ENCODE measurements at regions not wholly inside any gene's neighbourhood (a gene's known extent, or its start where the extent isn't known, plus 50 kb on each side); places are given as distances from the start of the nearest gene placed in this dataset.

DNA sequence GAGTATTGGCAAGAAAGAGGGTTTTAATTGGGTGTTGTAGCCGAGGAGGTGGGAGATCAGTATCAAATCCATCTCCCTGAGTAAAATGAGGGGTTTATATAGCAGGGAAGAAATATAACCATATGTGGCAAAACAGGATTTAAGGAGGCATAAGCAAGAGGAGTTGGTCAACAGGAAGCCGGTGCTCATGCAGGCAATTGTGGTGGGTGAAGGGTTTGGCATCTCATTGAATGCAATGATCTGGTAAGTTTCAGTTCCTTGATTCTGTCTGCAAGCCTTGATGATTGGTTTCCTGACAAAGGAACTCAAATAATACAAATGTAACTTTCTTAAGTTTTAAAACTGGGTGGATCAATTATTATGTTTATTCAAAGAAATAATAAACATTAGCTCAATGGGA, 564.4 kb upstream of the LINC00305 start:
- H2AFZ ChIP-seq (ENCODE audit: low read depth, low read length) = no peak overlapping the region
- no peaks in the 10 kb centered on the region for H3K79me2 ChIP-seq (replicated peaks; ENCODE audit: insufficient read depth, low read length)
- TF ChIP-seq, protein P1, sequence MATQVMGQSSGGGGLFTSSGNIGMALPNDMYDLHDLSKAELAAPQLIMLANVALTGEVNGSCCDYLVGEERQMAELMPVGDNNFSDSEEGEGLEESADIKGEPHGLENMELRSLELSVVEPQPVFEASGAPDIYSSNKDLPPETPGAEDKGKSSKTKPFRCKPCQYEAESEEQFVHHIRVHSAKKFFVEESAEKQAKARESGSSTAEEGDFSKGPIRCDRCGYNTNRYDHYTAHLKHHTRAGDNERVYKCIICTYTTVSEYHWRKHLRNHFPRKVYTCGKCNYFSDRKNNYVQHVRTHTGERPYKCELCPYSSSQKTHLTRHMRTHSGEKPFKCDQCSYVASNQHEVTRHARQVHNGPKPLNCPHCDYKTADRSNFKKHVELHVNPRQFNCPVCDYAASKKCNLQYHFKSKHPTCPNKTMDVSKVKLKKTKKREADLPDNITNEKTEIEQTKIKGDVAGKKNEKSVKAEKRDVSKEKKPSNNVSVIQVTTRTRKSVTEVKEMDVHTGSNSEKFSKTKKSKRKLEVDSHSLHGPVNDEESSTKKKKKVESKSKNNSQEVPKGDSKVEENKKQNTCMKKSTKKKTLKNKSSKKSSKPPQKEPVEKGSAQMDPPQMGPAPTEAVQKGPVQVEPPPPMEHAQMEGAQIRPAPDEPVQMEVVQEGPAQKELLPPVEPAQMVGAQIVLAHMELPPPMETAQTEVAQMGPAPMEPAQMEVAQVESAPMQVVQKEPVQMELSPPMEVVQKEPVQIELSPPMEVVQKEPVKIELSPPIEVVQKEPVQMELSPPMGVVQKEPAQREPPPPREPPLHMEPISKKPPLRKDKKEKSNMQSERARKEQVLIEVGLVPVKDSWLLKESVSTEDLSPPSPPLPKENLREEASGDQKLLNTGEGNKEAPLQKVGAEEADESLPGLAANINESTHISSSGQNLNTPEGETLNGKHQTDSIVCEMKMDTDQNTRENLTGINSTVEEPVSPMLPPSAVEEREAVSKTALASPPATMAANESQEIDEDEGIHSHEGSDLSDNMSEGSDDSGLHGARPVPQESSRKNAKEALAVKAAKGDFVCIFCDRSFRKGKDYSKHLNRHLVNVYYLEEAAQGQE (IDR thresholded peaks at IDR 0.05; ENCODE audit: borderline replicate concordance) = no peak
- TF ChIP-seq EZH2 (IDR thresholded peaks at IDR 0.05; ENCODE audit: borderline replicate concordance, insufficient read depth, low read length, poor library complexity, severe bottlenecking) (no peak), CTCF (IDR thresholded peaks at IDR 0.05; ENCODE audit: poor library complexity, severe bottlenecking) (no peak), POLR2AphosphoS5 (IDR thresholded peaks at IDR 0.05) (no peak), SMC3 (conservative IDR thresholded peaks at IDR 0.05; ENCODE audit: poor library complexity) (no peak), RAD21 (conservative IDR thresholded peaks at IDR 0.05) (no peak), MXI1 (conservative IDR thresholded peaks at IDR 0.05; ENCODE audit: poor library complexity, severe bottlenecking) (no peak), EP300 (conservative IDR thresholded peaks at IDR 0.05; ENCODE audit: poor library complexity, severe bottlenecking) (no peak), TAF1 (IDR thresholded peaks at IDR 0.05; ENCODE audit: low read depth) (no peak)
- H3K27me3 ChIP-seq (ENCODE audit: insufficient read depth, low read depth, low read length) = no peaks in the 10 kb centered on the region
- H3K9me3 ChIP-seq (ENCODE audit: low read length) = no peaks in the 10 kb centered on the region
- no peak overlapping the region for H3K4me2 ChIP-seq (ENCODE audit: low read length)
- H3F3A ChIP-seq (ENCODE audit: insufficient read depth, low read length, poor library complexity, severe bottlenecking) = no peaks in the 10 kb centered on the region
- H3K9ac ChIP-seq (ENCODE audit: low read length) = no peak overlapping the region
- no peak overlapping the region for H3K4me3 ChIP-seq (ENCODE audit: low read length)
- H4K20me1 ChIP-seq (ENCODE audit: insufficient read depth) = no peaks in the 10 kb centered on the region
- H3K9me2 ChIP-seq (ENCODE audit: insufficient read depth, low read length) = no peaks in the 10 kb centered on the region
- no peaks in the 10 kb centered on the region for H3K36me3 ChIP-seq (ENCODE audit: insufficient read depth, low read length)
- no peak overlapping the region for H3K27ac ChIP-seq (ENCODE audit: low read length)

- Histone ChIP-seq H3K9me3 (ENCODE audit: low read length) (no peaks in the 10 kb centered on the region), H2AFZ (ENCODE audit: low read depth, low read length) (no peak overlapping the region), H4K20me1 (ENCODE audit: insufficient read depth) (no peaks in the 10 kb centered on the region), H3K27me3 (ENCODE audit: insufficient read depth, low read depth, low read length) (no peaks in the 10 kb centered on the region), H3K36me3 (ENCODE audit: insufficient read depth, low read length) (no peaks in the 10 kb centered on the region), H3F3A (ENCODE audit: insufficient read depth, low read length, poor library complexity, severe bottlenecking) (no peaks in the 10 kb centered on the region), H3K9me2 (ENCODE audit: insufficient read depth, low read length) (no peaks in the 10 kb centered on the region), H3K79me2 (replicated peaks; ENCODE audit: insufficient read depth, low read length) (no peaks in the 10 kb centered on the region), H3K27ac (ENCODE audit: low read length) (no peak overlapping the region), H3K4me3 (ENCODE audit: low read length) (no peak overlapping the region), H3K9ac (ENCODE audit: low read length) (no peak overlapping the region), H3K4me2 (ENCODE audit: low read length) (no peak overlapping the region)
- TF ChIP-seq, protein P1 (IDR thresholded peaks at IDR 0.05; ENCODE audit: borderline replicate concordance) = no peak
- TF ChIP-seq CTCF (IDR thresholded peaks at IDR 0.05; ENCODE audit: poor library complexity, severe bottlenecking) (no peak), RAD21 (conservative IDR thresholded peaks at IDR 0.05) (no peak), TAF1 (IDR thresholded peaks at IDR 0.05; ENCODE audit: low read depth) (no peak), POLR2AphosphoS5 (IDR thresholded peaks at IDR 0.05) (no peak), EP300 (conservative IDR thresholded peaks at IDR 0.05; ENCODE audit: poor library complexity, severe bottlenecking) (no peak), SMC3 (conservative IDR thresholded peaks at IDR 0.05; ENCODE audit: poor library complexity) (no peak), EZH2 (IDR thresholded peaks at IDR 0.05; ENCODE audit: borderline replicate concordance, insufficient read depth, low read length, poor library complexity, severe bottlenecking) (no peak), MXI1 (conservative IDR thresholded peaks at IDR 0.05; ENCODE audit: poor library complexity, severe bottlenecking) (no peak)
Measured at GRCh38 chr18:64712035-64712434, 563.1 kb upstream of the LINC00305 start.

All from neural cell (in vitro differentiated cells).